ENCODE measurements at regions not wholly inside any gene's neighbourhood (a gene's known extent, or its start where the extent isn't known, plus 50 kb on each side); places are given as distances from the start of the nearest gene placed in this dataset.

DNA sequence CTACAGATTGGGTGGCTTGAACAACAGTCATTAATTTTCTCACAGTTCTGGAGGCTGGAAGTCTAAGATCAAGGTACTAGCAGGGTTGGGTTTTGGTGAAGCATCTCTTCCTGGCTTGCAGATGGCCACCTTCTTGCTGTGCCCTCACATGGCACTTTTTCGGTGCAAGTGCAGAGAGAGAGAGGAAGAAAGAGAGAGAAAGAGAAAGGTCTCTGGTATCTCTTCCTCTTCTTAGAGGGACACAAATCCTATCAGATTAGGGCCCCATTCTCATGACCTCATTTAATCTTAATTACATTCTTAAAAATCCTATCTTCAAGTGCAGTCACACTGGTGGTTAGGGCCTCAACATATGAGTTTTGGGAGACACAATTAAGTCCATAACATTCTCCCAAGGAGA lies 167.1 kb downstream of the NFKBIZ start:
- TF ChIP-seq, protein P1, sequence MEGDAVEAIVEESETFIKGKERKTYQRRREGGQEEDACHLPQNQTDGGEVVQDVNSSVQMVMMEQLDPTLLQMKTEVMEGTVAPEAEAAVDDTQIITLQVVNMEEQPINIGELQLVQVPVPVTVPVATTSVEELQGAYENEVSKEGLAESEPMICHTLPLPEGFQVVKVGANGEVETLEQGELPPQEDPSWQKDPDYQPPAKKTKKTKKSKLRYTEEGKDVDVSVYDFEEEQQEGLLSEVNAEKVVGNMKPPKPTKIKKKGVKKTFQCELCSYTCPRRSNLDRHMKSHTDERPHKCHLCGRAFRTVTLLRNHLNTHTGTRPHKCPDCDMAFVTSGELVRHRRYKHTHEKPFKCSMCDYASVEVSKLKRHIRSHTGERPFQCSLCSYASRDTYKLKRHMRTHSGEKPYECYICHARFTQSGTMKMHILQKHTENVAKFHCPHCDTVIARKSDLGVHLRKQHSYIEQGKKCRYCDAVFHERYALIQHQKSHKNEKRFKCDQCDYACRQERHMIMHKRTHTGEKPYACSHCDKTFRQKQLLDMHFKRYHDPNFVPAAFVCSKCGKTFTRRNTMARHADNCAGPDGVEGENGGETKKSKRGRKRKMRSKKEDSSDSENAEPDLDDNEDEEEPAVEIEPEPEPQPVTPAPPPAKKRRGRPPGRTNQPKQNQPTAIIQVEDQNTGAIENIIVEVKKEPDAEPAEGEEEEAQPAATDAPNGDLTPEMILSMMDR (conservative IDR thresholded peaks at IDR 0.05 in 1 of 2, IDR thresholded peaks at IDR 0.05 in 1 of 2; ENCODE audit: low read depth in 1 of 2, low read length in 2 of 2), result no peak
- no peak for TF ChIP-seq EZH2 (IDR thresholded peaks at IDR 0.05; ENCODE audit: low read length, missing control alignments)

Measured in fibroblast of lung (primary cell).